Heart right ventricle (tissue), 16 donors: ENCODE measurements at regions not wholly inside any gene's neighbourhood (a gene's known extent, or its start where the extent isn't known, plus 50 kb on each side); places are given as distances from the start of the nearest gene placed in this dataset.

Experiments used
- ATAC-seq, 8 donors: fragments of 200-7000 bp; cut with Tn5 transposase; one replicate each; pipeline ENCODE4 v1.9.1; 2020; ENCODE audit warnings: mild to moderate bottlenecking in 8 of 8, moderate library complexity in 8 of 8, moderate number of reproducible peaks in 1 of 8
- DNase-seq, 2 donors: peaks; one replicate each; pipeline ENCODE4 v3.0.0-alpha.2; 2020
- H3K27ac ChIP-seq, 10 donors: fragments of 200-600 bp; sonication (generic) in 2 of 10; one replicate each; pipeline versions ENCODE4 v1.5.0 to v1.8.0; 2020 to 2022; ENCODE audit warnings: mild to moderate bottlenecking in 3 of 10
- H3K27me3 ChIP-seq, 7 donors: fragments of 200-600 bp; one replicate each; pipeline ENCODE4 v1.8.0; 2021 to 2022; ENCODE audit warnings: mild to moderate bottlenecking in 2 of 7
- H3K36me3 ChIP-seq, 9 donors: fragments of 200-600 bp; sonication (generic) in 1 of 9; one replicate each; pipeline versions ENCODE4 v1.5.0 to v1.8.0; 2020 to 2022; ENCODE audit warnings: mild to moderate bottlenecking in 2 of 9
- H3K4me1 ChIP-seq, 9 donors: fragments of 200-600 bp; sonication (generic) in 1 of 9; one replicate each; pipeline versions ENCODE4 v1.5.0 to v1.8.0; 2020 to 2022; ENCODE audit warnings: mild to moderate bottlenecking in 4 of 9
- H3K4me3 ChIP-seq, 10 donors: fragments of 200-600 bp; sonication (generic) in 2 of 10; one replicate each; pipeline versions ENCODE4 v1.5.0 to v1.8.0; 2020 to 2022; ENCODE audit warnings: mild to moderate bottlenecking in 7 of 10, moderate library complexity in 2 of 10
- H3K9me3 ChIP-seq, 11 donors: fragments of 200-600 bp in 10 of 11; sonication (generic) in 2 of 11; one replicate each; pipeline versions ENCODE4 v1.5.0 to v1.8.0; 2013 to 2022; ENCODE audit warnings: mild to moderate bottlenecking in 2 of 11, control low read depth in 1 of 11, moderate library complexity in 1 of 11
- CTCF ChIP-seq, 9 donors: fragments of 200-600 bp; sonication (generic) in 2 of 9; IDR thresholded peaks; one replicate each; pipeline versions ENCODE4 v1.5.0 to v1.8.0; 2021 to 2022; ENCODE audit warnings: antibody characterized with exemption in 9 of 9, mild to moderate bottlenecking in 5 of 9, moderate library complexity in 1 of 9
- WGBS, 2 donors: extraction: QIAGEN DNeasy Blood & Tissue Kit; methylation state at CpG; one replicate each; pipeline ENCODE4 v1.1.7; 2013; ENCODE audit warnings: inconsistent platforms in 1 of 2; 5-methylcytosine and 5-hydroxymethylcytosine counted together
- intact Hi-C, 10 donors: fragments of 100-400 bp; cut with DNase I; formaldehyde crosslinking; loops; one replicate each; pipeline versions ENCODE4 v1.11.1 to v1.14.2; 2022
- donor health status: Arrhythmogenic right ventricular cardiomyopathy.
- donor health status: ischemic (EF 13 %, LVEDD 7.1; RV severe dilation, severe dysfunction).
- donor health status: healthy with polysubstance abuse.
- donor health status: DM: no; HTN: yes; CAD: no.
- donor health status: DM: no; HTN: no; CAD: no.
- donor health status: ischemic (EF 25% LVEDD 6.9; RV normal size, moderate dysfunction).
- donor health status: ischemic (EF 25% LVEDD 5.7; RV mildly dilated, moderate dysfunction).
- donor health status: healthy.
- donor health status: DM: yes; HTN: yes; CAD: no.
- donor health status: Ischemic cardiomyopathy.
- donor health status: ischemic (EF 35%, LVEDD 5.7; RV mildly dilated, moderate dysfunction).
- donor health status: nonischemic (EF 11% LVEDD 7.7; RV severe dilation, severe dysfunction).
- donor health status: DM: yes; HTN: yes; CAD: no.
- donor health status: PGD.
- donor health status: ischemic (EF 29% LVEDD 5.4; RV normal size, mild dysfunction).
- donor health status: nonischemic (EF 23%, LVEDD 6.1; RV moderate dilation, normal function).

GRCh38 chr14:42353315-42353714 is 746.6 kb downstream of the LRFN5 start:
- 71 to 75% methylated on average over 2 of the region's 2 CpGs for WGBS, 2 donors
- Histone ChIP-seq H3K4me1 (no peaks in the 10 kb centered on the region), H3K9me3 (no peaks in the 10 kb centered on the region), H3K27ac (no peak overlapping the region), H3K36me3 (no peaks in the 10 kb centered on the region), H3K4me3 (no peak overlapping the region), H3K27me3 (no peaks in the 10 kb centered on the region)
- no peak for ATAC-seq
- TF ChIP-seq CTCF (IDR thresholded peaks at IDR 0.05) = no peak
- intact Hi-C loops = no loop called here
- DNase-seq = no peak

- ATAC-seq (no peak), DNase-seq (no peak)
- TF ChIP-seq CTCF (IDR thresholded peaks at IDR 0.05) = no peak
- H3K4me1 ChIP-seq = no peaks in the 10 kb centered on the region
- no peaks in the 10 kb centered on the region for H3K9me3 ChIP-seq
- WGBS, 2 donors = 45 to 50% methylated on average over 1 of the region's 1 CpG
- intact Hi-C loops = no loop called here
- no peaks in the 10 kb centered on the region for H3K27me3 ChIP-seq
- no peak overlapping the region for H3K4me3 ChIP-seq
- H3K36me3 ChIP-seq = no peaks in the 10 kb centered on the region
- H3K27ac ChIP-seq = no peak overlapping the region
These were observed 729.2 kb downstream of the LRFN5 start for GRCh38 chr14:42335918-42336317.

DNA sequence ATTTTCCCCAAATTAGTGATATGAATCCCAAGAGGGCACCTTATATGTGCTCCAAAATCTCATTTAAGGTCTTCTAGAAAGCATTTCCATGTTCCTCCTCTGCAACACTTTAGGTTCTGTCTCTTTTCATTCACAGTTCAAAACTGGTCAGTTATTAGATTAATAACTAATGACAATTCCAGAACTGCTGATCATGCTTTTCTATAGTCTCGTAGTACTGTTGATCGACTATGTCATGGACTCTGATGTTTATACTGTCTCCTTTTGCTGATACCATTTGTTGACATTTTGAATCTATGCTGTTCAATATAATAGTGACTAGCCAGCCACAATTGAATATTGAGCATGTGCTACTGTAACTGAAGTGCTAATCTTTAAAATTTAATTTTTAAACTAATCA is 728.3 kb downstream of the LRFN5 start:
- WGBS, 2 donors = 81 to 89% methylated on average over 2 of the region's 2 CpGs
- no peak for ATAC-seq

GRCh38 chr14:42323426-42323825 is 716.8 kb downstream of the LRFN5 start:
- H3K4me1 ChIP-seq = peaks cover 0 to 11% (median 0%) of the 10 kb centered on the region in 9 donors
- DNase-seq = no peak
- no peak for ATAC-seq
- WGBS, 2 donors = 55 to 64% methylated on average over 1 of the region's 1 CpG
- peaks cover 0 to 5% (median 0%) of the 10 kb centered on the region in 11 donors for H3K9me3 ChIP-seq
- no peak overlapping the region for H3K4me3 ChIP-seq
- no peaks in the 10 kb centered on the region for H3K27me3 ChIP-seq
- no peaks in the 10 kb centered on the region for H3K36me3 ChIP-seq
- no peak for TF ChIP-seq CTCF (IDR thresholded peaks at IDR 0.05)
- no peak overlapping the region for H3K27ac ChIP-seq
- intact Hi-C loops = no loop called here

More for the DNA sequence above, 728.3 kb downstream of the LRFN5 start:
- no peaks in the 10 kb centered on the region for H3K36me3 ChIP-seq
- H3K4me1 ChIP-seq = no peaks in the 10 kb centered on the region
- intact Hi-C loops = no loop called here
- no peaks in the 10 kb centered on the region for H3K27me3 ChIP-seq
- TF ChIP-seq CTCF (IDR thresholded peaks at IDR 0.05) = no peak
- H3K4me3 ChIP-seq = no peak overlapping the region
- no peaks in the 10 kb centered on the region for H3K9me3 ChIP-seq
- no peak overlapping the region for H3K27ac ChIP-seq
- no peak for DNase-seq
